AG10803 (cell line): ENCODE measurements at regions not wholly inside any gene's neighbourhood (a gene's known extent, or its start where the extent isn't known, plus 50 kb on each side); places are given as distances from the start of the nearest gene placed in this dataset.
A peak's percentile ranks its signal among the peaks of the same experiment; 100 is the strongest.

ENCODE experiments used
- DNase-seq: peaks from one replicate; pipeline ENCODE4 v3.0.0; 2010; ENCODE audit warnings: low read depth
- H3K4me3 ChIP-seq: 2 replicates; pipeline ENCODE4 v1.5.1; 2011; ENCODE audit warnings: mild to moderate bottlenecking, low read length, control low read depth
- TF ChIP-seq, protein P1 (sequence below): conservative IDR thresholded peaks from 2 replicates; pipeline ENCODE4 v1.5.1; 2011; ENCODE audit warnings: mild to moderate bottlenecking, low read length, control low read depth, inconsistent platforms

DNA sequence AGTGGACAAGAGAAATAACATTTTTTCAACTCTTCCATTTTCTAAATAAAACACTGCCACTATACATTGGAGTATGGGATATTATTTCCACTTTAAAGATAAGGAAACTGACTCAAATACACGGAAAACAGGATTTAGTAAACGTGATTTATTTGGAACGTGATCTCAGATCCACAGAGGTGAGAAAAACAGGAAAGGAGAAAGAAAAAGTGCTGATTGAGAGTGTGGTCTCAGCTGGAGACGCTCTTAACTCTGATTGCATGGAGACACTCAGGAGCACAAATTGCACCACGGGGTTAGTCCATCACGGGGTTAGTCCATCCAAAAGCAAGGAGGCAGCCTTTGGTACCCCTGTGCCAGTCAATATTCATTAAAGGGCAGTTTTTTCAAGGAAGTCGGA is 142.5 kb downstream of the GNAT3 start:
- TF ChIP-seq, protein P1, sequence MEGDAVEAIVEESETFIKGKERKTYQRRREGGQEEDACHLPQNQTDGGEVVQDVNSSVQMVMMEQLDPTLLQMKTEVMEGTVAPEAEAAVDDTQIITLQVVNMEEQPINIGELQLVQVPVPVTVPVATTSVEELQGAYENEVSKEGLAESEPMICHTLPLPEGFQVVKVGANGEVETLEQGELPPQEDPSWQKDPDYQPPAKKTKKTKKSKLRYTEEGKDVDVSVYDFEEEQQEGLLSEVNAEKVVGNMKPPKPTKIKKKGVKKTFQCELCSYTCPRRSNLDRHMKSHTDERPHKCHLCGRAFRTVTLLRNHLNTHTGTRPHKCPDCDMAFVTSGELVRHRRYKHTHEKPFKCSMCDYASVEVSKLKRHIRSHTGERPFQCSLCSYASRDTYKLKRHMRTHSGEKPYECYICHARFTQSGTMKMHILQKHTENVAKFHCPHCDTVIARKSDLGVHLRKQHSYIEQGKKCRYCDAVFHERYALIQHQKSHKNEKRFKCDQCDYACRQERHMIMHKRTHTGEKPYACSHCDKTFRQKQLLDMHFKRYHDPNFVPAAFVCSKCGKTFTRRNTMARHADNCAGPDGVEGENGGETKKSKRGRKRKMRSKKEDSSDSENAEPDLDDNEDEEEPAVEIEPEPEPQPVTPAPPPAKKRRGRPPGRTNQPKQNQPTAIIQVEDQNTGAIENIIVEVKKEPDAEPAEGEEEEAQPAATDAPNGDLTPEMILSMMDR: no peak
- DNase-seq: no peak
- H3K4me3 ChIP-seq: no peak overlapping the region

GRCh38 chr7:80362677-80363076 is 149.2 kb downstream of the GNAT3 start:
- DNase-seq: no peak
- TF ChIP-seq, protein P1: no peak
- no peak overlapping the region for H3K4me3 ChIP-seq

DNA sequence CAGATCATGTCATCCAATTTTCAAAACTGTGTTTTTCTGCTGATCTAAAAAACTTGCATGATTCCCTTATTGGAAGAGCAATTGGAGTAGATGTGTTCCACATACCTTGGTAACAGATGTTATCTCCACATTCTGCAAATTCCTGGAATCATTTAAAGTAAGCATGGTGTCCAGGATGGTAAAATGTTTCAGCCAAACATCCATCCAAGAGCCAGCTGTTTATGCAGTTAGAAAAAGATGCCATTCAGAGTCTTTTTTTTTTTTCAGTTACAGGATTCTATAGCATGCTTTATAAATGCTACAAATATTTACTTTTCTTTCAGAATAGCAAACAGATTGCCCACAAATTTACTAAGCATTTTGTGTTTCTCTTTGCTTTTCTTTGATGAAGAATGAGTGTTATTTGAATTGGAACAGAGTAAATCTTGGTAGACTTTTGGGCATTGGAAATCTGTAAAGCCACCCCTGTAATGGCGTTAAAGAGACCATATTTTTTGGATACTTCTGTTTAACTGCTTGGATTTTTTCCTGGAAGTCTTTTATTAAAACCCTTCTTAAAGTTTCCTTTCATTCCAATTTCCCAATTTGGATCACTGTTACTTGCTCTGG is 149.8 kb downstream of the GNAT3 start:
- peak; percentile 67 for DNase-seq
- TF ChIP-seq, protein P1: no peak
- no peak overlapping the region for H3K4me3 ChIP-seq

DNA sequence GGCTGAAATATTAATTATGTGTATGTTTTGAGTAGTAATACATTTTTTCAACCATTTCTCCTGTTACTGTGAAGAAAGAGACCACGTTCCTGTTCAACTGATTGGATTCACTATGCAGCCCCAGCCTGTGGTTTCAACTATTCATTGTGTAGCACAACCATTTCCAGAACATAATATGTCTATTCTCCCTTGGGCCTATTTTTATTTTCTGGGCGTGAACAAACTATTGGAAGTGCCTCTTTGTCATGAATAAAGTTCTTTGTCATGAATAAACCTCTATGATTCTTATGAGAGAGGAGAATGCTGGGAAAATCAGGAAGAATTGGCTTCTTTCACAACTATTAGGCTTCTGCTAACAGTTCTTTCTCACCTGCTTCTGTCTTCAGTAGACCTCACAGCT is 152.4 kb downstream of the GNAT3 start:
- H3K4me3 ChIP-seq: no peak overlapping the region
- DNase-seq: no peak
- TF ChIP-seq, protein P1: no peak

GRCh38 chr7:80359029-80359428 is 152.8 kb downstream of the GNAT3 start:
- no peak overlapping the region for H3K4me3 ChIP-seq
- DNase-seq: no peak
- TF ChIP-seq, protein P1: no peak

DNA sequence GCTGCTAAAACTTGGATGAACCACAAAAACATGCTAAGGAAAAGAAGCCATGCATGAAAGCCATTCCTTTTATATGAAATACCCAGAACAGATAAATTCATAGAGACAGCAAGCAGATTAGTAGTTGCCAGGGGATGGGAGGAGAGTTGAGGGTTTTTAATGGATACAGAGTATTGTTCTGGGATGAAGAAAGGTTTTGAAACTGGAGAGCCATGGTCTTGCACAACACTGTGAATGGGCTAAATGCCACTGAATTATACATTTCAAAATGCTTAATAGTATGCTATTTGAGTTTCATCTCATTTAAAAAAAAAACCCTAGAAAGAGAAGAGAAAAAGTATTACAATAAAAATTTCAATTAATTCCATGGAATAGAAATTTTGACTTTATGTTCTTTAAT is 154.3 kb downstream of the GNAT3 start:
- DNase-seq: peak; percentile 83
- TF ChIP-seq, protein P1: no peak

DNA sequence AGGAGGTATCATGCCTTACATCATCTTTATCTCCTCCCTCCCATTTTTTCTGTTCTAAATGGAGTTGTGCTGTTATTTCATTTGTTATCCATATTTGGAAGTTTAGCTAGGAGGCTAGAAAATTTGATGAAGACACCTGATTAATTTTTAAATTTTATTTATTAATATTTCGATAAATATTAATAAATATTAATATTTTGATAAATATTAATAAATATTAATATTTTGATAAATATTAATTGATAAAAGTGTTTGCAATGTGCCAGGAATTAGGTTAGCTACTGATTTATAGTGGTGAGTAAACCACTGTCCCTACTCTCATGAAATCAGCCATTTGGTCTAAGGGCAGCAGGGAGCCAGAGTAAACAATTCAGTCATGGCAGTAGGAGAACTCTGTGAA is 161.4 kb downstream of the GNAT3 start:
- no peak overlapping the region for H3K4me3 ChIP-seq
- TF ChIP-seq, protein P1: no peak
- DNase-seq: no peak

More for the DNA sequence above, 154.3 kb downstream of the GNAT3 start:
- no peak overlapping the region for H3K4me3 ChIP-seq
